GM18867 (cell line): ENCODE measurements at regions not wholly inside any gene's neighbourhood (a gene's known extent, or its start where the extent isn't known, plus 50 kb on each side); places are given as distances from the start of the nearest gene placed in this dataset.
"Not testable (repeated sequence)": the region's sequence is repeated elsewhere in the genome, so short reads cannot be mapped to it uniquely, and the experiment has no call there.

Source experiments
- ATAC-seq: cut with Tn5 transposase; IDR thresholded peaks from one replicate; pipeline ENCODE4 v1.9.1; 2021; ENCODE audit warnings: mild to moderate bottlenecking, moderate library complexity; ENCODE audit not compliant: unreplicated experiment

DNA sequence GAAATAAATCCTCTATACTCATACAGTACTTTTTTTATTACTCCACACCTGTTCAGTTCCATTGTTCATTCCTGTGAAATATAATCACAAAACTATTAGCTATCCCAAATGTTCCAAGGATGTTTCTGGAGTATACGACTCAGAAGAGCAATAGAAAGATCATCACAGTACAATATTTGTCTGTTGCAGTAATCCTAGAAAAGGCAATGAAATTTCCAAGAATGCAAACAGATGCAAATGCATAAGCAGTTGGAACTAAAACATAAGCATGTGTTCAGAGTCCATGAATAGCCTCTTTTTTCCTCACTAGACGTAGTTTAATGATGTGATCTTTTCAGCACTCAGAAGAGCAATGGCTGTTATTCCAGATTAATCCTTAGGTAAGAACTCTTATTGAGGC is 55.2 kb downstream of the RTL3 start:
- ATAC-seq, result no peak

GRCh38 chrX:78595901-78596502 is 63.1 kb downstream of the RTL3 start:
- no peak for ATAC-seq

- no peak for ATAC-seq
Measured at GRCh38 chrX:78593701-78594100, 65.4 kb downstream of the RTL3 start.

DNA sequence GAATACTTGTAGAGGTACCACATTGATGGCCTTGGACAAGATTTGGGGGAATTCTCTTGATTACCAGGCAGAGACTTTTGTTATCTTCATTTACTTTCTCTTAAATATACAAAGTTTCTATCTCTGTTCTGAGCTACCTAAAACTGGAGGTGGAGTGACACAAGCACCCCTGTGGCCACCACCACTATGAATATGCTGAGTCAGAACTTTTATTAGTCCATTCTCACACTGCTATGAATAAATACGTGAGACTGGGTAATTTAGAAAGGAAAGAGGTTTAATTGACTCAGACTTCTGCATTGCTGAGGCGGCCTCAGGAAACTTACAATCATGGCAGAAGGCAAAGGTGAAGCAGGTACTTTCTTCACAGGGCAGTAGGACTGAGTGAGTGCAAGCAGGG is 67.1 kb downstream of the RTL3 start:
- no peak for ATAC-seq

DNA sequence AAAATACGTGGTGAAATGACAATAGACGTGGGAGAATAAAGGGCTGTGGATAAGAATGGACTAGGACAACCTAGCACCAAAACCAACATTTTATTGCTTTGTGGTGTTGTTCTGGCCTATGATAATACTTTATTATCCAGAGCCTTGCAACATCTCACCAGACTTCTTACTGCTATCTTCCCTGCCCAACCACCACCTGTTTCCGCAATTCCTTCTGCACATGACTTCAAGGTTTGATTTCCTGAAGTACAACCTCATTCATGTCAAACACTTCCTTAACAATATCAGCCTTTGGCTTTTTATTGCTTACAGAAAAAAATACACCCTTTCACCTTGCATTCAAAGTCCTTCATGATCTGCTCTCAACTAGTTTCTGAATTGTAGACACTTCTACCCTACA is 84.8 kb downstream of the RTL3 start:
- no peak for ATAC-seq

DNA sequence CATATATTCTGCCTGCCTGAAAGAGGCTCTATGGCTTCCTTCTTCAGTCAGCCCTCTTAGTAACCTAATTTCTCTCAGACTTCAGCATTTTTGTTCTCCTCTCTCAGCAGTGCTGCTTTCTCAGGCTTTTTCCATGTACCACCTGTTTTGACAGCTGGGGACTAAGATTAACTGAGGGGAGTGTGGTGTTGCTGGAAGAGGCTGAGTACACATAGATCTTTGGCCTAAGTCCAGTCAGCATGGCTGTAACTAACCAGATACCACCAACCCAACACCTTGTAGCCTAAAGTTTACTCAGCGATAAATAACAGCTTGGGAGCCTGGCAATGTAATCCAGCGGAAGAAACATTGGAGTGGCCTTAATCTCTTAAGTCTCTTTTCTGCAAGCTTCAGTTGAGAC is 85.5 kb downstream of the RTL3 start:
- ATAC-seq, result no peak

DNA sequence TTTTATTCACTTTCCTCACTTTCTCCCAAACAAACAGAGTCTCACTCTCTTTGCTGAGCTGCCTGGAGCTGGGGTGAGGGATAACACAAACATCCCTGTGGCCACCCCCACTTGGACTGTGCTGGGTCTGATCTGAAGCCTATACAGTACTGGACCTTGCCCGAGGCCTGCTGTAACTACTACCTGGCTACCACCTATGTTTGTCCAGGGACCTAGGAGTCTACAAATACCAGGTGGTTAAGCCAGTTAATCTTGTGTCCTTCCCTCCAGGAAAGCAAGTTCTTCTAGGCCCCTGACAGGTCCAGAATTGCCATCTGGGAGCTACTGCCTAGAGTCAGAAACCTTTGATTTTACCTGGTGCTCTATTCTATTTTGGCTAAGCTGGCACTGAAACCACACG is 87.3 kb downstream of the RTL3 start:
- ATAC-seq, result no peak

GRCh38 chrX:78555401-78555980 is 103.6 kb downstream of the RTL3 start:
- peak; percentile 42 for ATAC-seq

DNA sequence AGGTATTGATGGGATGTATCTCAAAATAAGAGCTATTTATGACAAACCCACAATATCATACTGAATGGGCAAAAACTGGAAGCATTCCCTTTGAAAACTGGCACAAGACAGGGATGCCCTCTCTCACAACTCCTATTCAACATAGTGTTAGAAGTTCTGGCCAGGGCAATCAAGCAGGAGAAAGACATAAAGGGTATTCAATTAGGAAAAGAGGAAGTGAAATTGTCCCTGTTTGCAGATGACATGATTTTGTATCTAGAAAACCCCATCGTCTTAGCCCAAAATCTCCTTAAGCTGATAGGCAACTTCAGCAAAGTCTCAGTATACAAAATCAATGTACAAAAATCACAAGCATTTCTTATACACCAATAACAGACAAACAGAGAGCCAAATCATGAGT is 106.5 kb downstream of the RTL3 start:
- ATAC-seq, result not testable (repeated sequence)

DNA sequence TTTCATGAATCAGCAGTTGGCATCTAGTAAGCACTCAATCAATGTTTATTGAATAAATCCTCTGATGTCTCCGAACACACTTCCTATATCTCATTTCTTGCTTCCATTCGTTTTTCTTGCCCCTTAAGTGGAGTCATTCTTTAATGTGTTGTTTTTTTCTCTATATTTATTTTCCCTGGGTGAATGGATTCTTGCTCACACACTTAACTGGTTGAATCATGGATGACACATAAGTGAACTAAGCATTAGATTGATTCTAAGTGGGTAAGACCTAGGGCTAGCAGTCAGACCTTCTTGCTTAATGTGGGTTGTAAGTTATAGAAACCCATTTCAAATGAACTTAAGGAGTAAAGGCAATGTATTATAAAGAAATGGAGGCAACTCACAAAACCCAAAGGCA is 111.1 kb downstream of the RTL3 start:
- ATAC-seq, result no peak

- no peak for ATAC-seq
Measured at GRCh38 chrX:78545233-78545632, 113.9 kb downstream of the RTL3 start.

DNA sequence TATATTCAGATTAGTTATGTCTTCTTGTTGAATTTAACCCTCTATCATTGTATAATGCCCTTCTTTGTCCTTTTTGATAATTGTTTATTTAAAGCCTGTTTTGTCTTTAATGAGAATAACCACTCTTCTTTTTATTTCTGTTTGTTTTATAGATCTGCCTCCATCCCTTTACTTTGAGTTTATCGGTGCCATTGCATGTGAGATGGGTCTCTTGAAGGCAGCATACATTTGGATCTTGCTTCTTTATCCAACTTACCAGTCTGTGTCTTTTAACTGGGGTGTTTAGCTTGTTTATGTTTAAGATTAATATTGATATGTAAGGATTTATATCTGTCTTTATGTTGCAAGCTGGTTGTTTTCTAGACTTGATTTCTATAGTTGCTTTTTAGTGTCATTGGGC is 115.8 kb downstream of the RTL3 start:
- no peak for ATAC-seq

GRCh38 chrX:78540171-78540570 is 119.0 kb downstream of the RTL3 start:
- ATAC-seq, result no peak

GRCh38 chrX:78534221-78534620 is 124.9 kb downstream of the RTL3 start:
- ATAC-seq, result no peak

GRCh38 chrX:78532363-78532762 is 126.8 kb downstream of the RTL3 start:
- ATAC-seq, result no peak

DNA sequence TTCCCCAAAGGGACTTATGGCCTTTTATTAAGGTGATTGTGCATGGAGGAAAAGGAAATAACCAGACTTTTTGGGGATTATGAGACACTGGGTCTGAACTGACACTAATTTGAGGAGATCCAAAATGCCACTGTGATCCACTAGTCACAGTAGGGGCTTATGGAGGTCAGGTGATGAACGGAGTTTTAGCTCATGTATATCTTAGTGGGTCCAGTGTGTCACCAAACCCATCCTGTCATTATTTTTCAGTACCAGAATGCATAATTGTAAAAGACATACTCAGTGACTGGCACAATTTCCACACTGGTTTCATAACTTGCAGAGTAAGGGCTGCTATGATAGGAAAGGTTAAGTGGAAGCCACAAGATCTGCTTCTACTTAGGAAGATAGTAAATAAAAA is 131.3 kb downstream of the RTL3 start:
- no peak for ATAC-seq

- no peak for ATAC-seq
Measured at GRCh38 chrX:78527263-78527662, 131.9 kb downstream of the RTL3 start.

- ATAC-seq, result no peak
Measured at GRCh38 chrX:78522601-78523000, 136.5 kb downstream of the RTL3 start.

GRCh38 chrX:78517124-78517523 is 142.0 kb downstream of the RTL3 start:
- peak; percentile 94 for ATAC-seq

DNA sequence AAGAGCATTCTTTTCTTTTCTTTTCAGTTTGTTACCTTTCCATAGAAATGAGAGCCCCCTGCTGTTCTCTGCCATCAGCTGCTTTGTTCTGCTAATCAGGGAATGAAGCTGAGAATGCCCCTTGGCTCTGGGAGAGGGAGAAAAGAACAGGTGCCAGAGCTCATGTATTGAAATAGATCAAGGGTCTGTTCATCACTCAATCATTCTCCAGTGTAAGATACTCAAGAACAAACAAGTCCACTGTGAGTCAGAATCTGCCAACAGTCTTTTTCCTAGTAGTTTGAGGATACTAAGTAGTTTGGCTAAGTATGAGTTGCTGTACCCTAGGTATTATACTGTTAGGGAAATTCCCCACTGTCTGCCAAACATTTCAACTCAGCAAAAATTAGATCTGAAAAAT is 144.3 kb downstream of the RTL3 start:
- ATAC-seq, result no peak

- ATAC-seq, result no peak
Measured at GRCh38 chrX:78513971-78514738, 145.0 kb downstream of the RTL3 start.

GRCh38 chrX:78506248-78506647 is 152.9 kb downstream of the RTL3 start:
- no peak for ATAC-seq
